NCI-H345 (cell line): ENCODE measurements at regions not wholly inside any gene's neighbourhood (a gene's known extent, or its start where the extent isn't known, plus 50 kb on each side); places are given as distances from the start of the nearest gene placed in this dataset.

ENCODE experiments used
- DNase-seq: peaks from one replicate; lab custom pipeline; 2025; lab: John Stamatoyannopoulos, UW

DNA sequence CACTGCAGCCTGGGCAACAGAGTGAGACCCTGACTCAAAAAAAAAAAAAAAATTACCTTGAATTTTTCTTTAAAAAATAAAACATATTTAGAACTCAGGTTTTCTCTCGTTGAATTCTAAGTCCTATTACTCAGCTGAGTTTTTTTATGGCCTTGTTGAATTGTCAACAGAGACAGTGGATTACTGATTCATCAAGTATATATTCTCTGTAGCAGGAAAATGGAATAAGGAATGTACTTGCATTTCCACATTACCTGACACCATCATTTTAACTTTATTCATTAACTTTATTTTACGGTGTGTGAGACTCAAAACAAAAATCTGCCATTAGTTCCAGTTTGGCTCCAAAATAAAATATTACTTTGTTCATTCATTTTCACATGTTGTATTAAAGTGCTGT is 53.8 kb upstream of the APP start:
- DNase-seq: no peak
